Eye (tissue), 1 donor: ENCODE measurements at regions not wholly inside any gene's neighbourhood (a gene's known extent, or its start where the extent isn't known, plus 50 kb on each side); places are given as distances from the start of the nearest gene placed in this dataset.
A peak's percentile ranks its signal among the peaks of the same experiment; 100 is the strongest.
"Not testable (repeated sequence)": the region's sequence is repeated elsewhere in the genome, so short reads cannot be mapped to it uniquely, and the experiment has no call there.

Experiments
- DNase-seq: peaks from one replicate; pipeline ENCODE4 v3.0.0-alpha.2; 2015

DNA sequence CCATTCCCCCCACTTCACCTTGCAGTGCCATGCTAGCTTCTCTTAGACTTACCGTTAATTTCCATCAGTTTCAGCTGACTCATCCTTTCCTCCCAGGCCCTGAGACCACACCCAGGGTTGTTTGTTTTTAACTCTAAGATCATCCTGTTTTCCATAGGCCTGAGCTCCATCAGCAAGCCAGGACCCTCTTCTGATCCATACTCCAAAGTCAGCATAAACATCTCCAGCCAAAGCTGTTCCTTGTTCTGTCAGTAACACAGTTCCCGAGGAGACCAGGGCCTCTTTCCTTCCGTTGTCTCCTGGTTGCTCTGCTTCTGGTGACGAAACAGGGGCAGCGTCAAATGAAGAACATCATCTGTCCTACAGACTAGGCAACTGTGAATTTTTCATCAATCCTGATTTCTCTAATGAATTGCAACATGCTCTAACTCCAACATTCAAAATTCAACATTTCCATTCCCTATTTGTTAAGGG, 83.8 kb upstream of the HNF1B start:
- DNase-seq = no peak

DNA sequence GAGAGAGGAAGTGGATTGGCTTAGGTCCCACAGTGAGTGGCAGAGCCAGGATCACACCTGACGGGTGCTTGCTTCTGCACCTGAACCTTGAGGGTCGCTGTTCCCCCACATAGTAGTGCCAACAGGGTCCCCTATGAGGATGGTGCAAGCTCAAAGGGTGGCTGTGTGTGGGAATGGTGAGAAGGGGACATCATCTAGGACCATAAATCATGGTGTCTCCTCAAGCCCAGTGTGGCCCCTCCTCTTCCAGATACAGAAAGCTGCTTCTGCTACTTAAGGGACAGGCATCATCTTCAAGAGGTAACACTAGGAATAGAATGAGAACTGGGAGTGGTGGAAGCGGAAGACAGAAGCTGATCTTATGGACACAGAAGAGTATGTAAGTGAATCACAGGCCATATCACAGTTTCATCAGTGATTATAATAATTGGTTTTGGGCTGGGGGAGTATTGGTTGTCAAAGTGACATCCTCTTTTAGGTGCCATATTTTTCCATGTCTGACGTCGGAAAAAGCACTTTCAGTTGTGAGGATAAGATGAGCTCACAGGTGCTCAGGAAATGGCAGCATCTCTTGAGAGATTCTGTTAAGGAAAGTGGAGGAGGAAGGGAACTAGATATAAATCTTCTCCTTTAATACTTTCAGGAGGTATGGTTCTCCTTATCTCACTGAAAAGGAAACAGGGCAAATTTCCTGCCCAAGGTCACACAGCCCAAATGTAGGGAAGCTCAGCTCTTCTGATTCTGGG, 83.2 kb upstream of the HNF1B start:
- DNase-seq = no peak

DNA sequence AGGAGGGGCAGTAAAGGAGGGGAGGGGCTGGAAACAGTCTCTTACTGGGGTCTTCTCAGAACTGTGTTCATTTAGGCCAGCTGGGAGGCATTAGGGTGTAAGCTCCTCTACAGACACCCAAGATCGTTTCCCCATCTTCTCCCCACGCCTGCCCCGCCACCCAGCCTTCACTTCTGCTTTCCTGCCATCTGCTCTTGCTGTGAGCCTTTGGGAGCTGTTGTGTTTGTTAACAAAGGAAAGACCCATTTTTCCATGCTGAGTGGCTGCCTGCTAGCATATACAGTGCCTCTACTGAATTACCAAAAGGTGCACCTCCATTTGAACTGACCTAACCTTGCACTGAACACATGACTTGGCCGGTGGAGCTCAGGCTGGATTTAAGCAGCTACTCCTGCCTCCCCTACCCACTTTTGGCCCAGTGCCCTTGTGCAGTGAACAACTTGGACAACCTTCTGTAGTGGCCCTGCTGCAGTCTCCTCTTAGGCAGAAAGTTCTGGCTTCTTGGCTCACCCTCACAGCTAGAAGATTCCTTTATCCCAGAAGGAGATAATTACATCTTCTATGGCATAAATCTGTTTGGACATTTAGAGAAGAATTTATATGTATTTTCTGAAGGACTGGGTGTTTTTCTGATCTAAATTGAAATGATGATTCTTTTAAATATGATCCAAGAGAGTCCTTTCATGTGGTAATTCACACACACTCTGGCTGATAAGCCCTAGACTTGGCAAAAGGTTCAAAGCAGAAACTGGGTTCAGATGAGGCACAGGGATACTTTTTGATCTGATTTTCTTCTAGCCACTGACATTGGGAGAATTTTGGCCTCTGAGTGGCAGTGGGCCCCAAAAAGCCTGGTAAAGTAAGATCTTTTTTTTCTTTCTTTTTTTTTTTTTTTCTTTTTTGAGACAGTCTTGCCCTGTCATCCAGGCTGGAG, 81.9 kb upstream of the HNF1B start:
- no peak for DNase-seq

DNA sequence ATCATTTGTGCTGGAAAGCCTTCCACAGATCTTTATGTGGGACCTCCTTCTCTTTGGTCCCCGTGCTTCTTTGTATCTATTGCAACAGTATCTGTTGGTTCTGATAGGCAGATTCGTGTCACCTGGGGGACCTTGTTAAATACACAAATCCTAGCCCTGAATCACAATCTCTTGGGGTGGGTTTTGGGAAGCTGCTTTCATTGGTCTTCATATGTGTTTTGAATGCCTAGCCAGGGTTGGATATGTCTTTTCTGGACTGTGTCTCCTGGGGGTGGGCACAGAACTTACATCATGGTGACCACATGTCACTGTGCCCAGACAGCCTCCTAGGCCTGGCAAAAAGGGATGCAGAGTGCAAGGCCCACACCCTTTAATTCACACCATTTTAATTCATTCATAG, 81.0 kb upstream of the HNF1B start:
- no peak for DNase-seq

DNA sequence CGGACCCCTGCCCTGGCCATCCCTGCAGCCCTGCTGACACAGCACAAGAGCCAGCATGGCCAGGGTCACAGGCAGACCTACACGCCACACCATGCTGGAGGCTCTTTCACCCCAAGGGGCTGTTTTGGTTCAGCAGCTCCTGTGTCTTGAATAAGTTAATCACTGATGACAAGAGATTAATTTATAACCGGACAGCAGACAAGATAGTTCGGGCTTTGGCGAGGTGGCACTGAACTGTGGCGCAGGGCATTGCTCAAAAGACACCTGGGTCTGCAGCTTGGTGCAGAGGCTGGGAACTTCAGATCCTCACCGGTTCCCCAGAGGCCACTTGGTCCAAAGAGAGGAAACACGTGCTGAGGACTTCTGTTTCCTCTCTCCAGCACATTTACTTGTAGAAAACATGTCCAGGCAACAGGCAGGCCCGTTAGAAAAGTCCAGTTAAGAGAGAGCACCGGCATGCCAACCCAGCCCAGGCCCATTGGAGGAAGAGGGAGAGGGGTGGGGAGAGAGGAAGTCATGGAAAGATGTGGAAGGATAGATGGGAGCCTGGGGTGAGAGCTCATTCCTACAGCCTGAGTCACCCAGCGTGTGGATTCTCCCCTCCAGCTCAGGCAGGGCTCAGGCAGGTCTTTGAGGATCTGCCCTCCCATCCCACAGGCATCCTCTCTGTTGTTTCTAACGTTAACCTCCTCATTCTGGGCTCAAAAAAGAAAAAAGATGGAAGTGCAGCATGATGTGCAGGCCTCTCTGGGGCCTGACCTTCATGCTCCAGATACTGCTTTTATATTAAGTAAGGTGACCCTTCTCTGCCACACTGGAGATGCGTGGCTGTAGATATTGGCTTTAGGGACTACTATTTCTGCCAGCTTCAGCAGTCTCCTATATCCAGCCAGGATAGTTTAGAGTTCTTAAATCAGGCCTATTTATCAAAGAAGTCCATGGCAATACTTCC, 80.0 kb upstream of the HNF1B start:
- no peak for DNase-seq

DNA sequence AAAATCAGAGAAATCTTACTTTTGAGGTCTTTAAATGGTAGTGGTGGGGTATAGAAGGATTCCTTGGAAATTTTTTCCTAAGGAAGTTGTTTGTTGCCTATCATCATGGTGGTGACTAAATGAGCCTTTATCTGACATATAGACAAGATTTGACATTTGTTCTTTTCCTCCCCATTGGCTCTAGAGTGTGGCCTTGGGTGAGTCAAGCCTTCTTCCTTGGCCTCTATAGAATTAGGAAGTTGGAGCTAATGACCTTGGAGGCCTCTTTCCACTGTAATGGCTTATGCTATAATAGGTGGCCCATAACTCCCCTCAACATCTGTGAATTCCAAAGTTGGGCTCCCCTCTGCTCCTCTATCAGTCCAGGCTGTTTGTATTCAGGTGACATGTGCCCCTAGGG, 79.1 kb upstream of the HNF1B start:
- no peak for DNase-seq

DNA sequence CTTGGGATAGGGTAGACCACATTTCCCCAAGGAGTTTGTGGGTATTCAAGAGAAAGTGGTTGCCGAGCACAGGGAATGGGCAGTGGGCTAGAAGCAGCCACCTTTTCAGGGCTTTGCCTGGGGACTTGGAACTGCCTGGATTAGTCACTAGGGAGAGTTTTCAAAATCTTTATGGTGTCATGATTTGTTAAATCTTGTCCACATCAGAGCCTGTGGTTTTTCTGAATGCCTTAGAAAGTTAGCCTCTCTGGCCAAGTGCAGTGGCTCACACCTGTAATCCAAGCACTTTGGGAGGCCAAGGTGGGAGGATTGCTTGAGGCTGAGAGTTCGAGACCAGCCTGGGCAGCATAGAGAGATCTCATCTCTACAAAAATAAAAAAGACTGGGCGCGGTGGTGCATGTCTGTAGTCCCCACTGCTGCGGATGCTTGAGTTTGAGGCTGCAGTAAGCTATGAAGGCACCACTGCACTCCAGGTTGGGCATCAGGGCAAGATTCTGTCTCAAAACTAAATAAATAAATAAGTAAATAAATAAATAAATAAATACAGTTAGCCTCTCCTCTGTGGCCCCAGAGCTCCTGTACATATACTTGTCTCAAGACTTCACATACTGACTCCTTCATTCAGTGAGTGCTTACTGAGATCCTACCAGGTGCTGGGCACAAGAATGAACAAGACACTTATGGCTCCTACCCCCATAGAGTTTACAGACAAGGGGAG, 76.3 kb upstream of the HNF1B start:
- DNase-seq = no peak

DNA sequence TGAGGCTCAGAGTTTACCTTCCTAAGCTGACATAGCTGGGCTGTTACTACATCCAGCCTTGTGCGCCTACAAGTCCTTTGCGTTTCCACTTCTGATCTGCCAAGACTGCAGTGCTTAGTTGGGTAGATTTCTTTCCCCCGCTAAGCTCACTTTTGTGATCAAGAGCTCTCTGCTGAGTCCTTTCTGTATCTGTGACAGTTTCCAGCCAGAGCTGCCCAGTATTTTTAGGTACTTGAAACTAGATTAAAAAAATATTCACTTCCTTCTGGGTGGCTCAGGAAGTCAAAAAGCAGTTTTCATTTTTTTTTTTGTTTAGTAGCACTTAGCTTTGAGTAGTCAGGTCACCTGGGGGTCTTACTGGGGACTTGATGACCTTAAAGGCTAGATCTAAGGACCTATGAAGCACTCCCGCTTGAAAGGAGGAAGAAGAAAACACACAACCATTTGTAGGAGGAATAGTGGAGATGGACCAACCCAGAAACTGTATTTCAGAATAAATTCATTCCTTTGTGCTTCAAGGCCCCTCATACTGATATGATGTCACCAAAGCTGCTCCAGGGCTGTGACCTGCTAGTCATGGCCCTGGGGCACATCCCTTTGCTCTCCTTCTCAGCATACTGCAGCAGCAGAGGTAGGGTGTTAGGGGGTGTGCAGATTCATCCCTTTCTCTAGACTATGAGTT, 75.6 kb upstream of the HNF1B start:
- no peak for DNase-seq

DNA sequence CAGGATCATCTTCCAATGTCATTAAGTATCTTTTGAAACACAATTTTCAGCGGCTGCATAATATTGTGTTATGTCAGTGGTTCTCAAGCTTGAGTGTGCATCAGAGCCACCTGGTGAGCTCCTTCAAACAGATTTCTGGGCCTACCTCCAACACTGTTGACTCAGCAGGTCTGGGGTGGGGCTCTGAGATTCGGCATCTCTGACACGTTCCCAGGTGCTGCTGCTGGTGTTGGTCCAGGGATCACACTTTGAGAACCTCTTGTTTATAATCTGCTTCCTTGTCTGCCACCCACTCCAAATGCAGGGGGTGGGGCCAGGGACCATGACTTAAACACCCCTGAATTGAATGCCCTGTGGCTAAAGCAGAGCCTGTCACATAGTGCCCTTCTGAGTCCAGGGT, 73.8 kb upstream of the HNF1B start:
- DNase-seq = no peak

DNA sequence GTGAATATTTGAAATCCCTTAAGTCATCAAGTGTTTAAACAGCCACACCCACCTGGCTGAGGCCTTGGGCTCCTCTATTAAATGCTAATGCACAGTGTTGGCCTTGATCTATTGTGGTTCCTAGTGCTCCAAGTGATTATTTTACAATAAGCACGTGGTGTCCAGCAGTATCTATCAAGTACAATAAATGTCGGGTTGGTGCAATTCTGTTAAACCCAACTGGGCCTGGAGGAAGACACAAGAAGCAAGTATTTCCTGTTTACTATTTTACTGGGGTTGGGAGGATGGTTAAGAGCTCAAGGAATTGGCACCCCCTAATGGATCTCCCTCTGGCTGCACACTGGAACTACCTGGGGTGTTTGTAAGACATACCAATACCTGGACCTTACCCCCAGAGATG, 72.1 kb upstream of the HNF1B start:
- no peak for DNase-seq

DNA sequence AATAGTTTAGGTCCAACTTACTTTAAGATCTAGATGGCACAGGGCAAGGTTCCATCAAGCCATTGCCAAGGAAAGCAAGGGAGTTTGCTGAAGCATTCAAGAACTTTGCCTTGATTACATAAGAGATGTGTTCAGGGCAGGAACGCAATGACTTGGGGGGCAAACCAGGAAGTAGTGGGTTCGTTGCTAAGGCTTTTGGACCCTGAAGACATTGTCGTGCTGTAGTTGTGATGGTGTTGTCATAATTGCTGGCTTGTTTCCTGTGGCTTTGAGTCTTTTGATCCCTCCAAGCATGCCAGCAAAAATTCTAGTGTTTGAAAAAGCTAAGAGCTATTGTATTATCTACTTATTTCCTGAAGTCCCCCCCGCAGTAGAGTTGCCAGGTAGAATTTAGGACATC, 70.7 kb upstream of the HNF1B start:
- no peak for DNase-seq

DNA sequence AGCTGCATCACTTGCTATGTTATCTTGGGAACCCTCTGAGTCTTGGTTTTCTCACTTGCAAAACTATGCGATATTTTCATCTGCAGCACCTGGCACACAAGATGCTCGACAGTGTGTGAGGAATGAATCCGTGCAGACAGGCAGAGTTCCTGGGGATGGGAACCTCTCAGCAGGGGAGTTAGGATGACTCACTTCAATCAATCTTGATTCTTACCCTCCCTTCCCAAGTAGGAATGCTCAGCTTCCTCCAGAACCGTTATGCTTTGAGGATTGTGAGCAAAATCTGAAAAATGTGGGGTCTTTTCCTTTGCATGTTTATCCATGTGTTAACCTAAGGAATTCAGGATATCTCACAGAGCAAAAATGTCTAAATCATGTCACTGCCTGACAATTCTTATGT, 68.9 kb upstream of the HNF1B start:
- DNase-seq = peak; percentile 18

DNA sequence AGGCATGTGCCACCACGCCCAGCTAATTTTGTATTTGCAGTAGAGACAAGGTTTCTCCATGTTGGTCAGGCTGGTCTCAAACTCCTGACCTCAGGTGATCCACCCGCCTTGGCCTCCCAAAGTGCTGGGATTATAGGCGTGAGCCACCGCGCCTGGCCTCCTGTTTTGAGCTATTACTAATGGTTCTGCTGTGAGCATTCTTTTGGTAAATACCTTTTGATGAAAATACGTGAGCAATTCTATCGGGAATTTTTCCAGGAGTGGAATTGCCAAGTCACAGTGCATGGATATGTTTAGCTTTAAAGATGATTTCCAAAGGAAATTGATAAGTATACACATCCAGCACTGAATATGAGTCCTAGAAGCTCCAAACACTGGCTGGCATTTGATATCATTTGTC, 64.0 kb upstream of the HNF1B start:
- not testable (repeated sequence) for DNase-seq

DNA sequence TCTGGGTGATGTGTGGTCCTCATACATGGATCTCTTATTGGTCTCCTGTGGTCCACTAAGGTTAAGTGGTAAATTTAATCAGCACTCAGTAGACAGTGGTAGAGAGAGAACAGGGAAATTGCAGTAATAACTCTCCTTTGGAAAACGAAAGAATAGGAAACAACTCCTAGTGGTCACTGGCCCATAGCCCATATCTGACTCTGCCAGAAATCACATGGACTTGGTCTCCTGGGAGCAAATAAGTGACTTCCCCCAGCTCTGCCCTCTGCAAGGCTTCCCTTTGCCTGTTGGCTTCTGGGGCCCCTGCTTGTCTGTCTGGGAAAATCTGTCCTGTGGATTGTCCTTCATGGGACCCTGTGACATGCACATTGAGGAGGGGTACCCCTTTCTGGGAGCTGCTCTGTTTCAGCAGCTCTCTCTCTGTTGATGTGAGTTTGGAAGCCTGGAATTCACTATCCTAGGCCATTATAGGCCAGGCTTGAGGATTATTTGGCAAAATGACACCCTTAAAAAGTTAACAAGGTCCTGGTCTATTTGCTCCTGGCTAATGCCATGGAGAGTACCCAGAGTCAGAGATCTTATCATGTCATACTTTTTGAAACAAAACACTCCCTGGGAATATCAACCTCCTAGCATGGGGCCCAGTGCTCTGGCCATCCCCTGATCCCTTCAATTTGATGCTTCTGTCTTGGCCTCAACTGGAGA, 58.0 kb upstream of the HNF1B start:
- no peak for DNase-seq

DNA sequence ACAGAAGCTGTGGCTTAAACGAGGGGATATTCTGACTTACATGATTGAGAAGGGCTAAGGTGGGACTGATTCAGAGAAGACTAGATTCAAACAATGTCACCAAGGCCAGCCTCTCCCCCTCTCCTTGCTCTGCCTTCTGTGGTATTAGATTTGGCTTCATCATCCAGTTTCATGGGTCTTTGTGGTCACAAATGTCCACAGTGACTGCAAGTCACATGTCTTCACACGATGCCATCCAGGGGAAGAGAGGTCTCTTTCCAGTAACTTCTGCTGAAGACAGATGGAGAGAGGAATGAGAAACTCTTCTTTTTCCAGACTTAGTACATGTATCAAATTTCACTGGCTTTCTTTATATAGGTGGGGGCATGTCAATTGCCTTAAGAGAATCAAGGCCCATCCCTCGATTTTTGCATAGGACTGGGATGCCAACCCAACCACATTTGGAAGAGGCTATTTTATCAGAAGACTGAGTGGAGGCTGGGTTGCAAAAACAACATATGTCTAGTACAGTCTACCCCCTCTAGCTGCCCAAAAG, 57.3 kb upstream of the HNF1B start:
- no peak for DNase-seq

DNA sequence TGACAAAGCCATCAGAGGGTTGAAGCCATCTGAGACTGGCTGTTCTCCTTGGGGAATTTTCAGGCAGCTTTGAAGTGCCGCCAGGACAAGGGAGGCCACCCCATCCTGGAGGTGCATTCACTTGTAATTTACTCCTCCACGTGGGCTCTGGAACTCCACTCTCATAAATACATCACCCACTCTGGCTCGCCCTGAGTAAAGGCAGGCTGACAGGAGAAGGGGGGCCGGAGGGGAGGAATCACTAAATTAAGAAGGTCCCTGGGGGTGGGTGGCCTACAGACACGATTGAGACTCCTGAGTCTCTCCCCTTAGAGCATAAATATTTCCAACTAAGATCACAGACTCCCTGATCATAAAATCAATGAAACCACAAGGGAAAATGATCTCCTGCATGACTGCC, 56.3 kb upstream of the HNF1B start:
- peak; percentile 17 for DNase-seq

DNA sequence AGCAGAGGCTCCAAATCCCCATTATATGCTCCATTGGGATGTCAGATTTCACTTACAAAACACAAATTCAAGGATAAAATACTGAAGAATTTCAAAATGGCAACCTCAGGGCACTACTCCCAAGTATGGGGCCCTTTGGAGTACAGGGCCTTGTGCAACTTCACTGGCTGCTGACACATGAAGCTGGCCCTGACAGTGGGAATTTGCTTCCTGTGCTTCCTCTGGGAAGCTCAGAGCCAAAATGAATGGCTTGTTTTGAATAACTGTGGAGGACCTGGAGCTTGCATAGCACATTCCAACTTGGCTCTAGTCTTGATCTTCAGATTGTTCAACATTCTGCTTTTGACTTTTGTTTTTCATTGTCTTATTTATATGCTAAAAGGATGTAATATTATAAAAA, 52.3 kb upstream of the HNF1B start:
- no peak for DNase-seq

DNA sequence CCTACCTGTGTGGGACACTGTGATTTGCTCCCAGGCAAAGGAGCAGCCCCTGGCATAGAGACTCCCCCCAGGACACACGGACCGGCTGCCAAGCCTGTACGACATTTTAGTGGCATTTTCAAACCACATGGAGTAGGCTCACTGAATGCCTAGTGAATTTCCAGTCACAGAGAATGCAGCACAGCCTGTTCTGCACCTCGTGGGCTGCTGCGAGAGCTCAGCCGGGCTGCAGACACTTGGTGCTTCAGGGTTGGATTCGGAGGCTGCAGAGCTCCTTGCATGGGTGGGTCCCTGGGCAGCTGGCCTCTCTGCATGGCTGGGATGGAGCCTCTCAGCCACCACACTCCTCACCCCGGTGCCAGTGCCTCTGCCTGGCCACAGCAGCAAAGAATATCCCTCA, 51.2 kb upstream of the HNF1B start:
- no peak for DNase-seq
